K562 (cell line): ENCODE measurements at regions not wholly inside any gene's neighbourhood (a gene's known extent, or its start where the extent isn't known, plus 50 kb on each side); places are given as distances from the start of the nearest gene placed in this dataset.

Source experiments
- CBX1 ChIP-seq: sonication (generic); IDR thresholded peaks from 2 replicates; pipeline ENCODE4 v1.6.1; 2016; ENCODE audit warnings: antibody characterized with exemption, low read depth, mild to moderate bottlenecking
- CHD4 ChIP-seq: fragments of 200-600 bp; sonication (generic); IDR thresholded peaks from 3 replicates; pipeline ENCODE4 v1.6.1; 2012; ENCODE audit warnings: low read depth, mild to moderate bottlenecking, mixed read lengths, low read length, inconsistent platforms; ENCODE audit not compliant: insufficient read depth, insufficient replicate concordance, poor library complexity, severe bottlenecking
- DMBX1 ChIP-seq: fragments of 250-450 bp; sonication (Bioruptor Pico); IDR thresholded peaks from 2 replicates; pipeline ENCODE4 v1.8.0; 2022; ENCODE audit warnings: inconsistent platforms, mild to moderate bottlenecking, moderate library complexity, borderline replicate concordance
- EP400 ChIP-seq: fragments of 450-650 bp; IDR thresholded peaks from 2 replicates; pipeline ENCODE4 v1.6.1; 2017; ENCODE audit warnings: antibody characterized with exemption, mild to moderate bottlenecking, moderate library complexity
- GTF2A2 ChIP-seq: IDR thresholded peaks from 2 replicates; pipeline ENCODE4 v1.6.1; 2016; ENCODE audit warnings: mild to moderate bottlenecking, missing genetic modification characterization, missing compliant biosample characterization
- MCM5 ChIP-seq: fragments of 450-650 bp; IDR thresholded peaks from 2 replicates; pipeline ENCODE4 v1.6.1; 2016; ENCODE audit warnings: low read depth
- NEUROD1 ChIP-seq: fragments of 150-350 bp; IDR thresholded peaks from 2 replicates; pipeline ENCODE4 v1.6.1; 2014; ENCODE audit warnings: borderline replicate concordance, low read length, low read depth; ENCODE audit not compliant: partially characterized antibody
- NR3C1 ChIP-seq: sonication (generic); formaldehyde crosslinking; IDR thresholded peaks from 2 replicates; pipeline ENCODE4 v1.8.1; 2022; ENCODE audit warnings: missing genetic modification reagents
- POLR3G ChIP-seq: IDR thresholded peaks from 2 replicates; pipeline ENCODE4 v1.6.1; 2011; ENCODE audit not compliant: insufficient read length, insufficient replicate concordance; ENCODE audit errors: extremely low read depth
- RERE ChIP-seq: sonication (generic); formaldehyde crosslinking; IDR thresholded peaks from 2 replicates; pipeline ENCODE4 v1.8.0; 2023; ENCODE audit warnings: missing genetic modification reagents, mild to moderate bottlenecking, borderline replicate concordance
- SPI1 ChIP-seq: IDR thresholded peaks from 2 replicates; pipeline ENCODE4 v1.6.1; 2011; ENCODE audit warnings: low read depth, low read length, control low read depth, borderline replicate concordance
- TFE3 ChIP-seq: fragments of 450-650 bp; formaldehyde crosslinking; IDR thresholded peaks from 2 replicates; pipeline ENCODE4 v1.4.0; 2020; ENCODE audit warnings: mild to moderate bottlenecking, mixed read lengths
- ZBTB43 ChIP-seq: sonication (generic); formaldehyde crosslinking; IDR thresholded peaks from 2 replicates; pipeline ENCODE4 v1.8.0; 2023; ENCODE audit warnings: mild to moderate bottlenecking, missing genetic modification reagents
- ZNF311 ChIP-seq: fragments of 250-450 bp; sonication (Bioruptor Pico); IDR thresholded peaks from 2 replicates; pipeline ENCODE4 v1.4.0; 2020; ENCODE audit warnings: mild to moderate bottlenecking, moderate library complexity
- ZNF57 ChIP-seq: fragments of 450-650 bp; formaldehyde crosslinking; IDR thresholded peaks from 2 replicates; pipeline ENCODE4 v1.4.0; 2020; ENCODE audit warnings: mild to moderate bottlenecking, moderate library complexity
- ZNF586 ChIP-seq: fragments of 450-650 bp; formaldehyde crosslinking; conservative IDR thresholded peaks from 2 replicates; pipeline ENCODE4 v1.4.0; 2020; ENCODE audit warnings: mild to moderate bottlenecking, moderate library complexity

- no peak for TF ChIP-seq RERE (CRISPR knock-in tag)
- no peak for TF ChIP-seq TFE3
- TF ChIP-seq DMBX1 (CRISPR knock-in tag) = peak; percentile 69
- TF ChIP-seq NR3C1 (CRISPR knock-in tag) = no peak
- no peak for TF ChIP-seq CHD4
- TF ChIP-seq ZNF586 = no peak
- no peak for TF ChIP-seq ZNF57
- TF ChIP-seq ZBTB43 (CRISPR knock-in tag) = no peak
- TF ChIP-seq GTF2A2 (tag) = no peak
- TF ChIP-seq EP400 = no peak; the same call in 1 of the 2 replicates
- TF ChIP-seq ZNF311 (CRISPR knock-in tag) = no peak
- TF ChIP-seq SPI1 = peak; percentile 9; the same call in 1 of the 2 replicates
- TF ChIP-seq POLR3G = no peak
- TF ChIP-seq CBX1 = no peak
- TF ChIP-seq MCM5 = no peak
- no peak for TF ChIP-seq NEUROD1
These were observed 200.2 kb upstream of the NUDT4 start (continued) for GRCh38 chr12:93177208-93178153.
